PC-9 (cell line): ENCODE measurements at regions not wholly inside any gene's neighbourhood (a gene's known extent, or its start where the extent isn't known, plus 50 kb on each side); places are given as distances from the start of the nearest gene placed in this dataset.

Source experiments
- CTCF ChIP-seq: fragments of 200-600 bp; sonication (generic); conservative IDR thresholded peaks from 2 replicates; pipeline ENCODE4 v1.6.1; 2017; ENCODE audit warnings: mixed run types, antibody characterized with exemption, mild to moderate bottlenecking, moderate library complexity
- EZH2 ChIP-seq: fragments of 200-600 bp; sonication (generic); IDR thresholded peaks from 2 replicates; pipeline ENCODE4 v1.8.0; 2017; ENCODE audit warnings: antibody characterized with exemption, low read depth

- TF ChIP-seq EZH2: no peak
- TF ChIP-seq CTCF: no peak
These were observed 724.6 kb downstream of the PTPRU start for GRCh38 chr1:29960876-29961275.
